ENCODE measurements at regions not wholly inside any gene's neighbourhood (a gene's known extent, or its start where the extent isn't known, plus 50 kb on each side); places are given as distances from the start of the nearest gene placed in this dataset.

DNA sequence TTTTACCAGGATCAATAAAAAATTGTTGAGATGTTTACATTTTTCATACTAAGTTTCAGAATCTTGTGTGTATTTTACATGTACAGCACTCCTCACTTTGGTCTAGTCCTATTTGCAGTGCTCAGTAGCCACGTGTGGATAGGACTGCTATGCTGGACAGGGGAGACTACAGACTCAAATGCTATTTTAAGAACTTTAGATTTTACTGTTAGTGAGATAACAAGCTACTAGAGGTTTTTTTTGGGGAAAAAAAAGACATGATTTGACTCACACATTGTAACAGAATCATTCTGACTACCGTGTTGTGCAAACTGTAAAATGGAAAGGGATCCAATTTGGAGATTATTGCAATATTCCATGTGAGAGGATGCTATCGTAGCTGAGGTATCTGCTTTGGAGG lies 418.9 kb upstream of the PRMT6 start:
- DNase-seq = no peak
- POLR2A ChIA-PET = no interaction called here
- Mint-ChIP-seq H3K27ac (no peak overlapping the region), H3K27me3 (no peaks in the 10 kb centered on the region), H3K36me3 (ENCODE audit: low read depth) (no peaks in the 10 kb centered on the region), H3K9me3 (no peaks in the 10 kb centered on the region), H3K4me3 (no peak overlapping the region), H3K4me1 (no peaks in the 10 kb centered on the region)
- CTCF ChIA-PET = no interaction called here
- intact Hi-C loops (cut with micrococcal nuclease) = no loop called here
- TF ChIP-seq, protein P1, sequence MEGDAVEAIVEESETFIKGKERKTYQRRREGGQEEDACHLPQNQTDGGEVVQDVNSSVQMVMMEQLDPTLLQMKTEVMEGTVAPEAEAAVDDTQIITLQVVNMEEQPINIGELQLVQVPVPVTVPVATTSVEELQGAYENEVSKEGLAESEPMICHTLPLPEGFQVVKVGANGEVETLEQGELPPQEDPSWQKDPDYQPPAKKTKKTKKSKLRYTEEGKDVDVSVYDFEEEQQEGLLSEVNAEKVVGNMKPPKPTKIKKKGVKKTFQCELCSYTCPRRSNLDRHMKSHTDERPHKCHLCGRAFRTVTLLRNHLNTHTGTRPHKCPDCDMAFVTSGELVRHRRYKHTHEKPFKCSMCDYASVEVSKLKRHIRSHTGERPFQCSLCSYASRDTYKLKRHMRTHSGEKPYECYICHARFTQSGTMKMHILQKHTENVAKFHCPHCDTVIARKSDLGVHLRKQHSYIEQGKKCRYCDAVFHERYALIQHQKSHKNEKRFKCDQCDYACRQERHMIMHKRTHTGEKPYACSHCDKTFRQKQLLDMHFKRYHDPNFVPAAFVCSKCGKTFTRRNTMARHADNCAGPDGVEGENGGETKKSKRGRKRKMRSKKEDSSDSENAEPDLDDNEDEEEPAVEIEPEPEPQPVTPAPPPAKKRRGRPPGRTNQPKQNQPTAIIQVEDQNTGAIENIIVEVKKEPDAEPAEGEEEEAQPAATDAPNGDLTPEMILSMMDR (IDR thresholded peaks at IDR 0.05) = no peak
- no peak for ATAC-seq (ENCODE audit: low read depth)

DNA sequence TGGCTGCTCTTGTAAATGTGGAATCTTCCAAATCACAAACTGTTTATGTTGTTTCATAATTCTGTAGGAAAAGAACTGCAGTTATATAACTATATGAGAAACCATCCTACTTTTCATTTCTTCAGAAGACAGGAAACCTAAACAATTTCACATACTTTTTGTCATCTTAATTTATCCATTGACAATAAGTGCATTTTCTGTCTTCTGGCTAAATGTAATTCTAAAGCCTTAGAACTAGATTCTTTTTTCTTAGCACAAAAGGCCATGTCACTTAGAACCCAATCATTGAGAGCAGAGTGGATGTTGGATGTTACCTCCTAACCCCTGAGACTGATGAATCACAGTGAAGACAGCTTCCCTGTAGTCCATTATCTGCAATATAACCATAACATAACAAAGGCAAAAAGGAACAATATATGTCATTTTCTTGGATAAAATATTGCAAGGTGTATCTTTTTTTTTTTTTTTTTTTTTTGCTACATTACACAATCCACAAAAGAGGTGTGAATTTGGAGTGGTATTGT lies 410.2 kb upstream of the PRMT6 start:
- TF ChIP-seq, protein P1 (IDR thresholded peaks at IDR 0.05) = no peak
- Mint-ChIP-seq H3K27ac (no peak overlapping the region), H3K27me3 (no peaks in the 10 kb centered on the region), H3K4me3 (no peak overlapping the region), H3K9me3 (no peaks in the 10 kb centered on the region), H3K36me3 (ENCODE audit: low read depth) (no peaks in the 10 kb centered on the region), H3K4me1 (no peaks in the 10 kb centered on the region)
- intact Hi-C loops (cut with micrococcal nuclease) = no loop called here
- ChIA-PET CTCF (no interaction called here), POLR2A (no interaction called here)
- no peak for DNase-seq
- no peak for ATAC-seq (ENCODE audit: low read depth)

DNA sequence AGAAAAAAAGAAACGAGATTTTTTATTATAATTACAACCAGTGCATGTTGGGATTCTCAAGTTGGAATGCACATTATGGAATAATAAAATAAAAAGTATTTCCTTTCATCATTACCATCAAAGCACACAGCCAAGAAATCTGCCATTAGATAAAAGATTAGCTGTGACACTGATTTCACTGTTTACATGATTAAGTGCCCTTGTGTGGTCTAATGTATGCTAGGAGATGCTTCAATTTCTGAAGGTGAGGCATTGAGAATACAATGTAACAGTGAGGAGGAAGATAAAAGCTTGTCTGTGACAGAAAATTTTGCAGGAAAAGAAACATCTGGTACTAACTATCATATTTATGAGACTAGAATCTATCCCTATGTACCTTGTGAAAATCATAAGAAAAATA lies 409.7 kb upstream of the PRMT6 start:
- Mint-ChIP-seq H3K4me1 (no peaks in the 10 kb centered on the region), H3K4me3 (no peak overlapping the region), H3K9me3 (no peaks in the 10 kb centered on the region), H3K36me3 (ENCODE audit: low read depth) (no peaks in the 10 kb centered on the region), H3K27me3 (no peaks in the 10 kb centered on the region), H3K27ac (no peak overlapping the region)
- TF ChIP-seq, protein P1 (IDR thresholded peaks at IDR 0.05) = no peak
- POLR2A ChIA-PET = no interaction called here
- CTCF ChIA-PET = no interaction called here
- no peak for DNase-seq
- intact Hi-C loops (cut with micrococcal nuclease) = no loop called here
- no peak for ATAC-seq (ENCODE audit: low read depth)

DNA sequence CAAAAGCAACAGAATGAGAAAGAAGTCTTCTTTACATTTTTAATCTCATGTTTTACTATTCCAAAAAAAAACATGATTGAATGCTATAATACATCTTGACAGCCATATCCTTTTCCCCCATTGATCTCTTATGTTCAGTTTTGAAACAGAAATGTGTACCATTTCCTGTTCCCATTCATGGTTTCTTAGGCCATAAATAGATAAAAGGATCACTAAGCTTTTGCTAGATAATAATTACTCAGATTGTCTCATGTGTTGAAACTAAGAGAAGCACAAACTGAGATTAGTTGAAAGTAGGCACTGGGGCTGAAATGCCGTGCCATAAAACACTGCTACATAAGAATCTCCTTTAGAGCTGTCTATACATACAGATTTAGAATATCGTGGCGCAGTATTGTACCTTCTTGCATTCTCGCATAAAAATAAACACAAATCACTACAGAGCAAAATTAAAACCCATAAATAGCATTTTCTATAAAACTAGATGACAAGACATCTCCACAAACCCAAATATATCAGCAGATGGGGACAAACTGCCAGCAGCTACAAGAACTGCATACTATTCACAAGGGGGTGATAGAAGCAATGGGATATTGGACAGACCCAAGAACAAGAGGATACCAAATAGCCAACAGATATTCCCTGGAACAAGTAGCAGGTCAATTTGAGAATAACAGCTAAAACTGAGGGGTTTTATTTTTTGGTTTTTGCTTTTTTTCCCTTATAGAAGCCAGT lies 405.3 kb upstream of the PRMT6 start:
- H3K27ac Mint-ChIP-seq = no peak overlapping the region
- no peaks in the 10 kb centered on the region for H3K36me3 Mint-ChIP-seq (ENCODE audit: low read depth)
- intact Hi-C loops (cut with micrococcal nuclease) = no loop called here
- POLR2A ChIA-PET = no interaction called here
- H3K9me3 Mint-ChIP-seq = peaks cover 2% of the 10 kb centered on the region
- H3K27me3 Mint-ChIP-seq = no peaks in the 10 kb centered on the region
- no peak overlapping the region for H3K4me3 Mint-ChIP-seq
- no peak for ATAC-seq (ENCODE audit: low read depth)
- no peaks in the 10 kb centered on the region for H3K4me1 Mint-ChIP-seq
- CTCF ChIA-PET = no interaction called here
- TF ChIP-seq, protein P1 (IDR thresholded peaks at IDR 0.05) = no peak
- no peak for DNase-seq

DNA sequence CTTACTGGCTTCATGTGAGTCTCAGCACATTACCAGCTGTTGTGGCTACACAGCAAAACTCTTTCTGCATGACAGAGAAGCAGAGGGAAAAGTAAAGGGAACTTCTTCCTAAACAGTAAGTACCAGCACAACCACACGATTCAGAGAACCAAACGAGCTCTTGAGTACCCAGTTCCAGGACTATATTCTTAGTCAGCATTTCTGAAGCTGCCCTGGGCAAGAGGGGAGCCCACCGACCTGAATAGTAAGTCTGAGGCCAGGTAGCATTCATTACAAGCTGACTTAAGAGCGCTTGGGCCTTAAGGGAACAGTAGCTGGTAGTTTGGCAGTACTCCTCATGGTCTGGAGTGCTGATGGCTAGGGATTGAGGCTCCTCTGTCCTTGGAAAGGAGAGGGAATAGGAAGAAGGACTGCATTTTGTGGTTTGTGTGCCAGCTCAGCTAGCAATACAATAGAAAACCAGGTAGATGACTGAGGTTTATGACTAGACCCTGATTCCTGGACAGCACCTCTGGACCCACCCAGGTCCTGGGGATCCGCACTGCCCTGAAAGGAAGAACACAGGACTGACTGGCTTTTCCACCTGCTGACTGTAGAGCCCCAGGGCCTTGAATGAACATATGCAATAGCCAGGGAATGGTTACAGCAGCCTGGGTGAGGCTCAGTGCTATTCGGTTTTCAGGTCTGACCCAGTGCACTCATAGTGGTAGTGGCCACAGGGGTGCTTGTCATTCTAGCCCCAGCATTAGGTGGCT lies 396.8 kb upstream of the PRMT6 start:
- no peaks in the 10 kb centered on the region for H3K9me3 Mint-ChIP-seq
- POLR2A ChIA-PET = no interaction called here
- no peaks in the 10 kb centered on the region for H3K4me1 Mint-ChIP-seq
- no peaks in the 10 kb centered on the region for H3K36me3 Mint-ChIP-seq (ENCODE audit: low read depth)
- no peaks in the 10 kb centered on the region for H3K27me3 Mint-ChIP-seq
- intact Hi-C loops (cut with micrococcal nuclease) = no loop called here
- TF ChIP-seq, protein P1 (IDR thresholded peaks at IDR 0.05) = no peak
- H3K4me3 Mint-ChIP-seq = no peak overlapping the region
- ATAC-seq (ENCODE audit: low read depth) = no peak
- no peak overlapping the region for H3K27ac Mint-ChIP-seq
- CTCF ChIA-PET = no interaction called here
- no peak for DNase-seq

Data from activated B cell treated with CpG ODN at 0.5 μM for 24 hours (primary cell).